NK-92 (cell line): ENCODE measurements at regions not wholly inside any gene's neighbourhood (a gene's known extent, or its start where the extent isn't known, plus 50 kb on each side); places are given as distances from the start of the nearest gene placed in this dataset.

ENCODE experiments used
- DNase-seq: peaks from one replicate; lab custom pipeline; 2025; ENCODE audit not compliant: unreplicated experiment; lab: John Stamatoyannopoulos, UW

GRCh38 chr1:239268007-239268406 lies 118.4 kb upstream of the CHRM3 start:
- DNase-seq = no peak

GRCh38 chr1:239263801-239264200 lies 122.6 kb upstream of the CHRM3 start:
- DNase-seq = no peak

- DNase-seq = no peak
Observed at GRCh38 chr1:239262538-239262937, 123.8 kb upstream of the CHRM3 start.

- no peak for DNase-seq
Observed at GRCh38 chr1:239261521-239261920, 124.8 kb upstream of the CHRM3 start.

GRCh38 chr1:239260842-239261241 lies 125.5 kb upstream of the CHRM3 start:
- DNase-seq = no peak

GRCh38 chr1:239255628-239256160 lies 130.7 kb upstream of the CHRM3 start:
- DNase-seq = no peak

- DNase-seq = no peak
Observed at GRCh38 chr1:239254999-239255398, 131.4 kb upstream of the CHRM3 start.

GRCh38 chr1:239253032-239253431 lies 133.3 kb upstream of the CHRM3 start:
- DNase-seq = no peak

GRCh38 chr1:239250353-239251035 lies 135.9 kb upstream of the CHRM3 start:
- DNase-seq = no peak

GRCh38 chr1:239247285-239247684 lies 139.1 kb upstream of the CHRM3 start:
- DNase-seq = no peak

GRCh38 chr1:239244084-239244483 lies 142.3 kb upstream of the CHRM3 start:
- DNase-seq = no peak

GRCh38 chr1:239243006-239243405 lies 143.4 kb upstream of the CHRM3 start:
- no peak for DNase-seq

GRCh38 chr1:239242404-239242803 lies 144.0 kb upstream of the CHRM3 start:
- no peak for DNase-seq

GRCh38 chr1:239240736-239241135 lies 145.6 kb upstream of the CHRM3 start:
- DNase-seq = no peak

- DNase-seq = no peak
Observed at GRCh38 chr1:239239529-239239928, 146.8 kb upstream of the CHRM3 start.

- no peak for DNase-seq
Observed at GRCh38 chr1:239237912-239238311, 148.5 kb upstream of the CHRM3 start.

- DNase-seq = no peak
Observed at GRCh38 chr1:239233626-239234025, 152.7 kb upstream of the CHRM3 start.

- DNase-seq = no peak
Observed at GRCh38 chr1:239232921-239233320, 153.4 kb upstream of the CHRM3 start.

GRCh38 chr1:239228451-239228850 lies 157.9 kb upstream of the CHRM3 start:
- no peak for DNase-seq

- no peak for DNase-seq
Observed at GRCh38 chr1:239225396-239225795, 161.0 kb upstream of the CHRM3 start.

GRCh38 chr1:239224100-239224499 lies 162.3 kb upstream of the CHRM3 start:
- DNase-seq = no peak

GRCh38 chr1:239222999-239223398 lies 163.4 kb upstream of the CHRM3 start:
- no peak for DNase-seq

GRCh38 chr1:239221656-239222055 lies 164.7 kb upstream of the CHRM3 start:
- no peak for DNase-seq
